GM12864 (cell line): ENCODE measurements at regions not wholly inside any gene's neighbourhood (a gene's known extent, or its start where the extent isn't known, plus 50 kb on each side); places are given as distances from the start of the nearest gene placed in this dataset.

Experiments used
- DNase-seq: peaks from one replicate; pipeline ENCODE4 v3.0.0-alpha.2; 2011; ENCODE audit warnings: low read depth
- H3K4me3 ChIP-seq: 2 replicates; pipeline ENCODE4 v1.5.1; 2011; ENCODE audit warnings: mild to moderate bottlenecking, low read depth, low read length, control low read depth
- TF ChIP-seq, protein P1 (sequence below): IDR thresholded peaks from 2 replicates; pipeline ENCODE4 v1.5.1; 2011; ENCODE audit warnings: low read depth, mild to moderate bottlenecking, moderate library complexity, low read length, control low read depth, inconsistent platforms; ENCODE audit errors: missing control alignments

DNA sequence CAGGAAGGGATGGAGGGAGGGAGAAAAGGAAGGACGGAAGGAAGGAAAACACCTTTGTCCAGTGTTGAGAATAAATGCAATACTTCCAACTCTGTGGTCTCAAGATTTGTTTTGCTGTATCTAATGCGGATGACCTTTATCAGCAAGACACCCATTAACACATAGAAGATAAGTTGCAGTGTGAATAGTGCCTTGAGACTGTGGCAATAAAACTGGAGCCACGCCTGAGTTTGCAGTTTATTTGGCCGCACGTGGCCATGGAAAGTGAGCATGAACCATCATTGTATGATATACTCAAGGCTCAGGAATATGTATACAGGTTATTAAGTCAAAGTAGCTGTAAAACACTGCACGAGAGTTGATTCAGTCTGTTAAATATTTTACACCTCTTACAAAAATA is 113.6 kb upstream of the EEA1 start:
- DNase-seq = no peak
- TF ChIP-seq, protein P1, sequence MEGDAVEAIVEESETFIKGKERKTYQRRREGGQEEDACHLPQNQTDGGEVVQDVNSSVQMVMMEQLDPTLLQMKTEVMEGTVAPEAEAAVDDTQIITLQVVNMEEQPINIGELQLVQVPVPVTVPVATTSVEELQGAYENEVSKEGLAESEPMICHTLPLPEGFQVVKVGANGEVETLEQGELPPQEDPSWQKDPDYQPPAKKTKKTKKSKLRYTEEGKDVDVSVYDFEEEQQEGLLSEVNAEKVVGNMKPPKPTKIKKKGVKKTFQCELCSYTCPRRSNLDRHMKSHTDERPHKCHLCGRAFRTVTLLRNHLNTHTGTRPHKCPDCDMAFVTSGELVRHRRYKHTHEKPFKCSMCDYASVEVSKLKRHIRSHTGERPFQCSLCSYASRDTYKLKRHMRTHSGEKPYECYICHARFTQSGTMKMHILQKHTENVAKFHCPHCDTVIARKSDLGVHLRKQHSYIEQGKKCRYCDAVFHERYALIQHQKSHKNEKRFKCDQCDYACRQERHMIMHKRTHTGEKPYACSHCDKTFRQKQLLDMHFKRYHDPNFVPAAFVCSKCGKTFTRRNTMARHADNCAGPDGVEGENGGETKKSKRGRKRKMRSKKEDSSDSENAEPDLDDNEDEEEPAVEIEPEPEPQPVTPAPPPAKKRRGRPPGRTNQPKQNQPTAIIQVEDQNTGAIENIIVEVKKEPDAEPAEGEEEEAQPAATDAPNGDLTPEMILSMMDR = no peak
- no peak overlapping the region for H3K4me3 ChIP-seq

DNA sequence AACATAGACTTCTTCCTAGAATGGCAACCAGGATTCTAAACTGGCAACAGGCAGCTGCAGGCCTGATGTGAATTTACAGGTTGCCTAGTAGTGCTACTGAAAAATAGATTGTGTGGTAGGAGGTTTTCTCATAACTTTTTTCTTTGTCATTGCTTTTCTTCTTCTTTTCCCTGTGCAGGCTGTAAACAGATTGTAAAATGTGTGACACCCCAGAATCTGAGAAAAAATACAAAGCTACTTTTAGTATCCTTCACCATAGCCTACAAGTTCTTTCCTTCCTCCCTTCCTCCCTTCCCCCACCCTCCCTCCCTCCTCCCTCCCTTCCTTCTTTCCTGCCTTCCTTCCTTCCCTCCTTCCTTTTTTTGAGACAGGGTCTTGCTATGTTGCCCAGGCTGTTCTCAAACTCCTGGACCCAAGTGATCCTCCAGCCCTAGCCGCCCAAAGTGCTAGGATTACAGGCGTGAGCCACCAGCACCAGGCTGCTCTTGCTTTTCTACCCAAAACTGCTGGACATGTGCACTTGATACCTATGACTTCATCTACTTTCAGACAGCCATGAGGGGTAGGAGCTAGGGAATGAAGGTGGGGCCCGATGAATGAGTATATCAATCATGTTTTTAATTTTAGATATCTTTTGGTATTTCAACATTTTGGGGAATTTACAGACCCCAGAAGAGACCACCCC is 114.2 kb upstream of the EEA1 start:
- DNase-seq = no peak
- TF ChIP-seq, protein P1 = no peak
- no peak overlapping the region for H3K4me3 ChIP-seq

DNA sequence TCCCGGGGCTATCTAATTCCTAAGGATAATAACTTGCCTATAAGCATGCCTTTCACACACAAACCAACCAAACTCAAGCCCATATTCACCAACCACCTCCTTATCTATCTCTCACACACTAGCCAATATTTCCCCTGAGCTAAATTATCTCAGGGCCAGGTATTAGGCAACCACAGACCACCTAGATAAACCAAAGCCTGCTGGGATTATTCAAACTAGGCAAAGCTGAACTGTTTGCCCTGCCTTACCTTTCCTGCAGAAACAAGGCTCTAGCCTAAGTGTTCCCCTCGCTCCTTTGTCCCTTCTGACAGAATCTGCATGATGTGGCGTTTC is 114.7 kb upstream of the EEA1 start:
- no peak overlapping the region for H3K4me3 ChIP-seq
- TF ChIP-seq, protein P1 = no peak
- DNase-seq = no peak

DNA sequence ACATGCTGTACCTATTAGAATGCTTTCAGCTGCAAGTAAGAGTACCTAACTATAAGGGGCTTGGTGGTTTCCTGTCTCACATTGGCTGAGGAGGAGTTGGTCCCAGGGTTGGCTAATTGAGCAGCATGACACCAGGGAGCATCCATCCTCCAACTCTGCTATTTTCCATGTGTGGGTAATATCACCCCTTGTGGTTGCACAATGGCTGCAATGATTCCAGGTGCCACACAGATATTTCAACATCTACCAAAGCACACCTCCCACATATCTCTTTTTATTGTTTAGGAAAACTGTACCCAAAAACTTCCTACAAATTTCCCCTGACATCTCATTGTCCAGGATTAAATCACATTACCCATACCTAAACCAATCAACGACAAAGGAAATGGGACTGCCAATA is 118.0 kb upstream of the EEA1 start:
- H3K4me3 ChIP-seq = no peak overlapping the region
- TF ChIP-seq, protein P1 = no peak
- no peak for DNase-seq

DNA sequence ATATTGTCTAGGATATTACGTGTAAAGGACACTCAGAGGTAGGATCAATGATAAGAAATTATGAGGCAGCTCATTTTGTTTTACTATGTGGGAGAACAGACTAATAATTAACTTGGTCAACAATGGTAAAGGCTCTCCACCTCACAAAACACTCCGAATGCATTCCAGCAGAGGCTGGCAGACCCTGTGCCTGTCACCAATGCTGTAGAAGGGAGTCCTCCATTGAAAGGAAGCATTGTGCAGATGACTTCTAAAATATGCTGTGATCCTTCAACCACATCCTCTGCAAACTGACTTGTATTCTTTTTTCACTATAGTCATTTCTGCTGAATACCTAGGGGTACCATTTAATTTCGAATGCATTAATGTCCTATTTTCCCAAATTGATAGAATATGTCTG is 119.6 kb upstream of the EEA1 start:
- DNase-seq = no peak
- no peak overlapping the region for H3K4me3 ChIP-seq
- TF ChIP-seq, protein P1 = no peak

DNA sequence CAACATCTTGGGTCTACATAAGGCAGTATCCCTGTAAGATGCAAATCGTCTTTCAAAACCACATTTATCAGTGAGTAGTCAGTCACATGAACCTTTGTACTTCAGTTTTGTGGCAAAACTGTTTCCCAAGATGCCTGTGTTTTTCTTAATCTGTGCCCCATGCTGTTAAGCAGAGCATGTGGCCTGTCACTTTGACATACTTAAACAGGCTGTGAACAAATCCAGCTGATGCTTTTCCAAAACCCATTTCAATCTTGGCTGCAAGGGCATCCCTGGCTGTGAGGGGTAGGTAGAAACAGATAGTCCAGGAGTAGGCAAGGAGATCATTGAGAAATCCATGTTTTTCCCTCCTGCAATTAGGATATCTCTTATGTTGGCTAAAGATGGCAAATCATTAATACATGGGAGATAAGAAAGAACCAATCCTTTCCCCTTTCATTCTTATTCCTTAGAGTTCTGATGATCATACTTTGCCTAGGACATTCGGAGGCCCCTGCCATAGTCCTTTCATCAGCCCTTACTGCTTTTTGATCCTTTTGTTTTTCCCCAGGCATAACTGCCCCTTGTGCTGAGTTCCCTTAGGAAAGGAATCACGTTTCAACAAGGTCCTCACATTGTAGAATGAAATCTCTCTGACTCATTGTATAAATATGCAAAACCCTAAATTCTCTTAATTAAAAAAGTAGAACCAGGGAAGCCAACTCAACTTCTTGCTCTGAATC is 121.1 kb upstream of the EEA1 start:
- no peak for DNase-seq
- no peak overlapping the region for H3K4me3 ChIP-seq
- TF ChIP-seq, protein P1 = no peak

DNA sequence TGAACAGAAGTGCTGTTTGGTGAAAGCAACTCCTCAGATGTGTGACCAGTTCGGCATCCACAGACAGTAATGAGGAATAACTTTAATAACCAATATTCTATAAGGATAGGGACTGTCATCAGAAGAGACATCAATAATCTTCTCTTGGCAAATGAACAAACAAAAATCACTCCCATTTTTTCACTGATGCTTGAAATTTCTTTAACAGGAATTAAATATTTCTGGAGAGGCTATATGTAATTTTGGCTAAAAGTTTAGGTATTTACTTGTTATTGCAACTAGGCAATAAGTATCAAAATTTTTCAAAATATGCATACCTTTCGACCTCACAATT is 121.6 kb upstream of the EEA1 start:
- H3K4me3 ChIP-seq = no peak overlapping the region
- TF ChIP-seq, protein P1 = no peak
- no peak for DNase-seq
